ENCODE measurements at regions not wholly inside any gene's neighbourhood (a gene's known extent, or its start where the extent isn't known, plus 50 kb on each side); places are given as distances from the start of the nearest gene placed in this dataset.
A peak's percentile ranks its signal among the peaks of the same experiment; 100 is the strongest.

DNA sequence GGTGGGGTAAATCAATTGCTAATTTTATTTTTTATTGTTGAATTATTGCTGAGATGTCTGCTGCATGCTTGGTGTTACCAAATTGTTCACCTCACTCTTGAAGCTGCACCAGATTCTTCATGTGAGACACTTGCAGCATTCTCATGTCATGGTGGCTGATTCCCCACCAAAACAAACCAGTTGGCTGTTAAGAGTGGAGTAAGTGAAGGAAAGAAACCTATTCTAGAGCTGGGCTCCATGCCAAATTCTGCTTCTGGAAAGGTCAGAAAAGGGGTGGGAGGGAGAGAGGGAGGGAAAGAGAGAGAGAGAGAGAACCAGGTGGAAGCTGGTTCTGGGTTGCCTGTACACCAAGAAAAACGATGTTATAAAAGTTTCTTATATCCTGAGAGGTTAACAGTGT, 317.5 kb upstream of the THRB start:
- no peak for DNase-seq (ENCODE audit: low read depth)
- H3K4me3 ChIP-seq (ENCODE audit: low read depth, low read length): no peak overlapping the region

DNA sequence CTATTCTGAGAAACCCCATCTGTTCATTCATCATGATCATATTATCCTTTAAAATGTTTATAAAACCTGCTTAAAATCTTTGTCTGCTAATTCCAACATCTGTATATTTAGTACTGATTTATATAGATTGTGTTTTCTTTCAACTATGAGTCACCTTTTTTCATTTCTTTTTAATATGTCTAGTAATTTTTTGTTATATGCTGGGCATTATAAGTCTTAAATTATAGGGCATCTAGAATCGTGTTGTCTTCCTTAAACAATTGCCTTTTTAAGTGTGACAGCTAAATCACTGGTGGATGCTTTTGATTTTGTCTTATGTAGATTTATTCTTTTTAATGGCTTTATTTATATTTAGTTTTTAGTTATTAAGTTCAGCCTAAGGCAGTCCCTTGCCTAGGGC, 323.4 kb upstream of the THRB start:
- no peak overlapping the region for H3K4me3 ChIP-seq (ENCODE audit: low read depth, low read length)

DNA sequence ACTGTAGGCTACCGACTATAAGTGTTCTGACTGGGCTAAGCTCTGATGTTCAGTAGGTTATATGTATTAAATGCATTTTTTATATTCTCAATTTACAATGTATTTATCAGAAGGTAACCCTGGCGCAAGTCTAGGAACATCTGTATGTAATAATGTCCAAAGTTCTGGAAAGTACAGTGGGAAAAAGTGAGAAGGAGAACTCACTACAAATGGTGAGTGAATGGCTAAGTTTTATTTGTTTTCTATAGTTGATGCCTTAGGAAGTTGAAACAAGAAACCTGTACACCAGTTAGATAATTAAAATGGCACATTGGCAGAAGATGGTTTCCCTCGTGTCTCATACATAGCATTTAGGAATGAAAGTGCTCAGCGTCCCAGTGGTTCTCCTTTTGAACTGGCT, 333.4 kb upstream of the THRB start:
- no peak for DNase-seq (ENCODE audit: low read depth)
- no peak overlapping the region for H3K4me3 ChIP-seq (ENCODE audit: low read depth, low read length)

More for the DNA sequence above, 323.4 kb upstream of the THRB start:
- DNase-seq (ENCODE audit: low read depth): no peak

DNA sequence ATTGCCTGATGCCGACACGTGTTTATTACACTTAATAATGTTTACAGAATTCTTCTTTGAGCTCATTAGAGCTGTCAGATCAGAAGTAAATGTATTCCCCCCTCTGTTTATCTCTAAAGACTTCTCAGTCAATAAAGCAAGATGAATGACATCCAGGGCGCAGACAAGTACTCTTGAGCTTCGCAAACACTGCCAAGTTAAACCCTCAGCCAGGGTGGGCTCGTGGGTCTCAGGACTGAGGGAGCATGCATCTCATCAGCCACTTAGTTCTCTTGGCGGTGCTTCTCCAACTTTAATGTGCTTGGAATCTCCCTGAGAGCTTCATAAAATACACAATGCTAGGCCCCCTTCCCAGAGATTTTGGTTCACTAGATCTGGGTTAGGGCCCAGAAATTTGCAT, 333.9 kb upstream of the THRB start:
- DNase-seq (ENCODE audit: low read depth): no peak

DNA sequence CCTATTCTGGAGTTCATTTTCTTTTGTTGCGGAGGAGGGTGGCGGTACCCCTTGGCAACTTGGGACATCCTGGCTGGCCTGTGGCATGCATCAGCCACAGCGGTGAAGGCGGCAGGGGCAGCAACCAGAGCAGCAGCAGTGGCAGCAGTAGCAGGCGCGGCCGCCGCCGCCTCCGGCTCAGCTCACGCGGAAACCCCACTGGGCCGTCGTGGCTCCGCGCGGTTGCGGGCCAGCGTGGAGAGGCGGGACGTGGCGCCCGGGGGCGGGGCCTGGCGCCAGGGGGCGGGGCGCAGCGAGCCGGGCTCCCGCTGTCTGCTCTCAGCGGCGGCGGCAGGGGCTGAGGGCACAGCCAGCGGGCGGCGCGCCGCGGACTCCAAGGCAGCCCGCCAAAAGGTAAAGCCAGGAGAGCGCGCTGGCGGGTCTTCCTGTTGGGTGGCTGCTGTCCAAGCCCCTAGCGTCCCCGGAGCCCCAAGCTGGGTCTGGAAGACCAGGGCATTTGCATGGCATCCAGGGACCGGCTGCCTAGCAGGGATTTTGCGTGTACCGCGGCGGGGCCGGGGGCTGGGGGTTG, 334.4 kb upstream of the THRB start:
- DNase-seq (ENCODE audit: low read depth): no peak
- peak overlapping the region; percentile 17 for H3K4me3 ChIP-seq (ENCODE audit: low read depth, low read length)

More for the DNA sequence above, 333.9 kb upstream of the THRB start:
- H3K4me3 ChIP-seq (ENCODE audit: low read depth, low read length): no peak overlapping the region

DNA sequence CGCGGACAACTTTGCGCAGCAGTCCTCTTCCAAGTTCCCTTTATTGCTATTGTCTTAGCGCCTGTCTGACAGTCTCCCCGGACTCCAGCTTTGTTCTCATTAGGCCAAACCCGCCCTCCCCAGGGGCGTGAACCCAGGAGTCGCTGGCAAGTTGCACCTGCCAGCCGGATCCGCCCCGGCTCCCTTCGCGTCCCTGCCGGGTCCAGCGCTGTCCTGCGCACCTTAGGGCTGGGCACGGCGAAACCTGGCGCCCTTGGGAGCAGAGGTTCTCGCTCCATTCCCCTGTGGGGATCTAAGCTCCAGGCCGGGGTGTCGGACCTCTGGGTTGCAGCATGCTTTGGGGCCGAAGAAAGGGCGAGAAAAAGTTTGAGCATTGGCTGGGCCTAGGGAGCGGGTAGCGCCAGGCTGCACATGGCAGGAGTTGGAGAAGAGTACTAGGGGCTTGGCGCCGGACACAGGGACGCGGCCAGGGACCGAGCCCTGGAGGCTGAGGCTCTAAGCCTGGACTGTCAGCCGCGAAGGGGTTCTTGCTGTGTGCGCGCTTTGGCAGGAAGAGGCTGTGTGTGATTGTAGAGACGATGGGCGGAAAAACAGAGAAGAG, 335.1 kb upstream of the THRB start:
- DNase-seq (ENCODE audit: low read depth): no peak
- H3K4me3 ChIP-seq (ENCODE audit: low read depth, low read length): no peak overlapping the region

DNA sequence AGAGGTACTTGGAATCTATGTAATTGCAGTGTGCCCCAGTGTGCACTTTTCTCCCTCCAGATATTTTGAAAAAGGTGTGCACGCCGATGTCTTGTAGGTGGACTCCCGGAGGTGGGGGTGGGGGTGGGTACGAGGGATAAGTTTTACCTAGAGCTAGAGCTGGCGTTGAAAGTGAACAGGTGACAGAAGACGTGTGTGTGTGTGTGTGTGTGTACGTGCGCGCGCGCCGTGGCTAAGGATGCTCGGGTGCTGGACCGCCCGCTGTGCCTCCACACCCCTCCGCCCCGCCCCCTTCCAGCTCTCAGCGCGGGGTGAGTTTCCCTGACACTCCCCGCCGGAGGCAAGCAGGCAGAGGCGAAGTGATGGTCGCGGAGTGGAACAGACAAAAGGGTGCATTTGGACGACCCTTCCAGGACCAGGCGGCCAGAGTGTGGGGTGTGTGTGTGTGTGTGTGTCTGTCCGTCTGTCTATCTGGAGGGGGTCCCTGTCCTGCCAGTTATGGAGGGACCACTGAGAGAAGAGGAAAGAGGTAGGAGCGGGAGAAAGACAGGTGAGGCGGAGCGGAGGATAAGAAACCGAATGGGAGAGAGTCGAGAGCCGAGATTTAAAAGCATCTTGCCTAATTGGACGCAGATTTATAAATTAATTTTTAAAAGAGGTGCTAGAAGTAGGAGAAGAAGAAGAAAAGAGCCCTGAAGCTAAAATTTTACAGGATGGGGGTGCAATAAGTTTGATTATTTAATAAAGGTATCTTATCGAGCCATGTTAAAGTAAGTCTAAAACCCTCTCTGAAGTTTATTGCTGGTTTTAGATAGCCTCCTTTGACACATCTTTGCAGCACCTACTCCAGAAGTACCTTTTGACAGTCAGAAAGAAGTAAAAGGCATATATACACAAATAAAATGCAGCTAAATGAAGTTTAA, 335.8 kb upstream of the THRB start:
- no peak overlapping the region for H3K4me3 ChIP-seq (ENCODE audit: low read depth, low read length)
- no peak for DNase-seq (ENCODE audit: low read depth)

DNA sequence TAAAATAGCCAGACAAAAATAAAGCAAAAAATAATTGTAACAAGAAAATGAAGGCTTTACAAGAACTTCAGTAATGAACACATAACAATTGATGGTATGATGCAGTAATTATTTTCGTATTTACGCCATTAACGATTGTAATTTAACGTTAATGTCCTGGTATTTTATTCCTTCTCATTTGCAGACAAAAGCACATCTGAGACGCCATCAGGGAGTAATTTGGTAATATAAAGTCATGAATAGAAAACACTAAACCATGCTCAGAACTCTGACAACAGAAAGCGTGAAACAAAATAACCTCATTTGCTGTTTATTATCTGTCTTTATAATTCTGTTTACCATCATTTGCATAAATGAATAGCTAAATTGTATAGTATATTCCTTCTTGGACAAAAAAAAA, 336.6 kb upstream of the THRB start:
- no peak overlapping the region for H3K4me3 ChIP-seq (ENCODE audit: low read depth, low read length)
- DNase-seq (ENCODE audit: low read depth): no peak

DNA sequence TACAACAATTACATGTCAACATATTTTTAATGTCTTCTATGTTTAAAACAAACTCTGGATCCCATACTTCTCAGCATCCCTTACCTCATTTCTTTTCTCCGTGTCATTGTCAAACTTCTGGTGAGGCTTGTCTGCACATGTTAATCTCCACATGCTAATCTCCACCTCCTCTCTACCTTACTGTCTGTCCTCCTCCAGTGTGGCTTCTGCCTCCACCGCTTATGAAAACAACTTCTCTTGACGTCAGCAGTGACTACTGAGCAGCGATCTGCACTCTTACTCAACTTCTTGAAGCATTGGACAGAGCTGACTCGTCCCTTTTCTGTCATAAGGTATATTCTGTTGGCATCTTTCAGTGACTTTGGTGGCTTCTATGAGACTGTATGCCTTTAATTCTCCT, 338.2 kb upstream of the THRB start:
- H3K4me3 ChIP-seq (ENCODE audit: low read depth, low read length): no peak overlapping the region
- DNase-seq (ENCODE audit: low read depth): no peak

DNA sequence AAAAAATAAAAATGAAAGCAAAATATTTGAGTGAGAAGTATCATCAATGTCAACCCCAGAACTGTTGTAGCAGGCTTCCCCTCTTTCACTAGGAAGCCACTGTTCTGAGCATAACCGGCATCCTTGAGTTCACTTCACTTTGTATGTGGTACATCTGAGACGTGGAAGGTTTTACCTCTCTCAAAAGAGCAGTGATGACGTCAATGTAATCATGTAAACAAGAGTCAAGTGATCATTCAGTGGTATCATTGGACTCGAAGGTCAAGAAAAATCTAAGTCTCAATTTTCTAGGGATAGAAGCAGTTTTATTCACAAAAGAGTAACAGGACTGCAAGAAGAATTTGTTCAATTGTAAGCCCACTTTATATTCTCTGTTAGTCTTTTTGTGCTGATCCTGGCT, 339.8 kb upstream of the THRB start:
- no peak for DNase-seq (ENCODE audit: low read depth)
- no peak overlapping the region for H3K4me3 ChIP-seq (ENCODE audit: low read depth, low read length)

DNA sequence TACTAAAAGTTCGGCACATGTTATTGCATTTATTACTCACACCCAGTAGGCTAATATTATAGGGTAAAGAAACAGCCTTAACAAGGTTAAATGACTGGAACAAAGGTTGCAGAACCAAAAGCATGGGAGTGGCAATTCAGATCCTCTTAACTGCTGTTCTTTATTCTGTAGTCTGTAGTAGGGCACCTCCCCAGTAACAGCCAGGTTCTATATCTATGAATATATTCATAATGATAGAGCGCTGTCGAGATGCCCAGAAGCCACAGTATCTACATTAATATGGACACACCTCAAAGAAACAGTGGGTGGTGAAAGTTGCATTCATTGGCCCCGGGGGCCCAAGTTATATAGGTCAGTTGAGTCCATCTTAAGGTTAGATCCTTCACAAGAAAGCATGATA, 340.9 kb upstream of the THRB start:
- DNase-seq (ENCODE audit: low read depth): no peak
- H3K4me3 ChIP-seq (ENCODE audit: low read depth, low read length): no peak overlapping the region

DNA sequence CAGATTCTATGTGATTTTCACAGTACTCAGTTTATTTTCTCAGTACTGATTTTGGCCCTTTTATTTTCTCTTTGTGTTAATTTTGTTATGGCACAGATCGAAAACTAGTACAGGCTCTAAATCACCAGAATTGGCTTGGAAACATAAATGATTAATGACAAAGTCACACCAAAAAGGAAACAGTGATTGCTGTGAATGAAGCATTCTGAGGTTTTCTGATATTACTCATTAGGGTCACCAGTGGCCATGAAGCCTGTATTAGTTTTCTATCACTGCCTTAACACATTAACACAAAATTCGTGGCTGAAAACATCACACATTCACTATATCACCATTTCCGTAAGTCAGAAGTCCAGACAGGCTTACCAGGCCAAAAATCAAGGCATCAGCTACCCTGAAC, 343.0 kb upstream of the THRB start:
- no peak overlapping the region for H3K4me3 ChIP-seq (ENCODE audit: low read depth, low read length)
- no peak for DNase-seq (ENCODE audit: low read depth)

DNA sequence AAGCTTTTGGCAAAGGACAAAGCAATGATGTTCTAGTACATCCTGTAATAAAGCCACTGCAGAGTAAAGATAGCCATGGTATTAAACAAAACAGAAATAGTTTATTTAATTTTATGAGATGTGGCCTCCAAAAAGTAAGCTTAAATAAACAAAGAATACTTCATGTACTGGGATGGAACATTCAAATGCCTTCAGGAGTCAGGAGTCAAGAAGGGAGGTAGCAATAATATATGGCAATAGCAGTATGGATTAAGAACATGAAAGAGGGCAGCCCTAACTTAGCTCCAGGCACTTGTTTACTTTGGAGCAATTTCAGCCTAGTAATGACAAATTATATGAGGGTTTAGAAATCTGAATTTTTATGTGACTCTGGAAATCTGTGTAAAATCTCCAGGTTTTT, 343.9 kb upstream of the THRB start:
- no peak for DNase-seq (ENCODE audit: low read depth)
- H3K4me3 ChIP-seq (ENCODE audit: low read depth, low read length): no peak overlapping the region

DNA sequence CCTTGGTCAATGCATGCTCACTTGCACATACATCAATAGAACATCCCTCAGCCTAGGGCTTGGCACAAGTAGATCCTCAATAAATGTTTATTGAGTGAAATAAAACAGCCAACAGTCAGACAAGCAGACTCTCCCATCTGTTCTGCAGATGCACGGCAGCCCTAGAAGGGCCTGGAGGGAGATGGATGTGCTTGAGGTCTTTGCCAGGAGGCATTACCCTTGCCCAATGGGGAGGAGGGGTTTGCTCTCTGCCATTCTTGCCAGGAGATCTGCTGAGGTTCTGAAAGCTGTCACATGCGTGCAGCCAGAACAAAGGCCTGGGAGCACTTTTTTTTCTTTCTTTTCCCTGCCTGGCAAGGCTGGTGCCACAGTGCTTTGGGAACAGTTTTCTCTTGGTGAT, 349.3 kb upstream of the THRB start:
- DNase-seq (ENCODE audit: low read depth): no peak
- H3K4me3 ChIP-seq (ENCODE audit: low read depth, low read length): no peak overlapping the region

DNA sequence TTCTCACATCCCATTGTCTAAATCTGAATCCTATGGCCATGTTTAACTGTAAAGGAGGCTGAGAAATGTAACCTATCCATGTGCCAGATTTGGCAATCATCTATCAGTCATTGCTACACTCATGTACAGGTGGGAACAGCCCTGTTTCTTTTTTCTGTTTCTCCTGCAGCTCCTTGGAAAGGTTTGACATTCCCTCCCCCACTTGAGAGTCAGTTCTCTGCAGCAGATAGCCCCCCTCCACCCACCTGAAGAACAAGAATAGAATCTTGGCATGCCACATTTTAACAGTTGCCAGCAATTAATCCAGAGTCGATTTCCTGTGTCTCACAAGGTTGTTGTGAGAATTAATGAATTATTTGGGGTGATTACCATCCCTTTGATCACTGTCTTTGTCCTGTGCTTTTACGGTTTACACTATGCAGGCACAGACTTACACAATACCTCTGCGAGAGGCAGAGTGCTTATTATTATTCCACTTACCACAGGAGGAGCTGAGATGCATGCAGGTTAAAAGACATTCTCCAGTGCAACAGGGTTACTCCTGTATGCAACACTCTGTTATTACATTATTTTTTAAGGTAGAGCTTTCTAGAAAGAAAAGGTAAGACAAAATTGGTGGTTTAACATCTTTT, 351.0 kb upstream of the THRB start:
- no peak overlapping the region for H3K4me3 ChIP-seq (ENCODE audit: low read depth, low read length)
- DNase-seq (ENCODE audit: low read depth): no peak

DNA sequence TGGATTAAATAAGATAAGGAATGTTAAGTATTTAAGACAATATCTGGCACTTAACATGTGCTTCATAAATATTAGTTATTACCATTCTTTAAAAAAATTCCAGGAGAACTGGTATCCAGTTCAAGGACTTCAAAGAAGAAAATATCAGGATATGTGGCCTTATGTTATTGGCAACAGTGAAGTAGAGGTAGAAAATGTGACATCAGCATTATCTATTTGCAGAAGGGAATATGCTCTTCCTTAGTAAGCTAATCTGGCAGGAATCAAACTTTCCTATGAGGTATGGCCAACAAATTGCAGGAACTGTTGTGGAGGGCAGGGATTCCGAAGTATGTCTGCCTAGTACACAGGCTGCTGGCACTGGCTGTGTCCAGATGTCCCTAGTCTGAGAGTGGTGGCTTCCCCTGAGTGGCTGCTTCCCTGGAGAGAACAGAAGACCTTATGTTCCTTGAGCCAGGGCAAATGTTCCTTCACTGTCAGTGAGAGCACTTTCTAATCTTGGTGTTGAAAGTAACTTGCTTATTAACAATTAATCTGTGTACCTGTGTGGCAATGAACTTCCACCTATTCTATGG, 351.7 kb upstream of the THRB start:
- DNase-seq (ENCODE audit: low read depth): no peak

DNA sequence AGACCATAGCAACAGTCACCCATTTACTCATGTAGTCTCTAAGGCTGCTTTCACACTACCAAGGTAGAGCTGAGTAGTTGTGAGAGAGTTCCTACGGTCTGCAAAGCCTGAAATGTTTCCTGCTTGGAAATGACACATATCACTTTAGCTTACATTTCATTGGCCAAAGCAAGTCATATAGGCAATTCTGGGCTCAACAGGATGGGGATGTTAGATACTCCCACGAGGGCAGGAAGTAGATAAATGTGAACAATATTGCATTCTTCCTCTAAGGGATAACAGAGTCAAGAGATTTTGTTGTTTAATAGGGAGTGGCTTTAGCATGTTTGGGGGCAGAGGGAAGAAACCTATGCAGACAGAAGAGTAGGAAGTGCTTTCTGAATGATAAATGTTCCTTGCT, 355.6 kb upstream of the THRB start:
- H3K4me3 ChIP-seq (ENCODE audit: low read depth, low read length): no peak overlapping the region

More for the DNA sequence above, 351.7 kb upstream of the THRB start:
- H3K4me3 ChIP-seq (ENCODE audit: low read depth, low read length): no peak overlapping the region

DNA sequence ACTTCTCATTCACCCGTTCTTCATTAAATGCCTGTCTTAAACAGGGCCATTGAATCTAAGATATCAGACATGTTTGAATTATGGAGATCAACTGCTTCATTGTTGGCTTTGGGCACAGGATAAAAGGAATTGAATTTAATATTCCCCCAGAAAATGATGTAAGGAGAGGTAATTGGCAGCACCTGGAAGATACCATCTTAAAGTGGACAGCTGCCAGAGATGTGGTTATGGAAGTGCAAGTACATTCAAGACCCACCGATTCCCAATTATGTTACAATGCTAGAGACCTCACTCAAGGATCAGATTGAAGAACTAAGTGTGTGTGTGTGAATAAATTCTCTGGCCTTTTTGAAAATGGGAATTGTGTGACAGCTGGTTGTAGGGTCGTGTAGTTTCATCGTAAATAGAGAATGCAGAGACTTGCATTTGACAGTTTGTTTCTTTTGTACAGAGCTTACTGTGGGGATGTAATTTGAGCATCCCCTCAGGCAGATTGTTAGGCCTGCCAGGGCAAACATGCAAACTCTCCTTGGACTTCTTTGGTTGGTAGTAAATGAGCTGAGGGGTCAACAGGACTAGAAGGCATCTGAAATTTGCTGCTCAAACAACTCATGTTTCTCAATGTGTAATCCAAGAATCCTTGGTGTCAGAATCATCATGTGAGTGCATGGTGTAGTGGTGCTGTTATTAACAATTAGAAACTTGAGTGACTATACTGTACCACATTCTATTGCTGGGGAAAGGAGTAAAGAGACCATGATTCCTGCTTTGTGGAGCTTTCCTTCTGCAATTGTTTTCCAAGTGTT, 359.2 kb upstream of the THRB start:
- no peak for DNase-seq (ENCODE audit: low read depth)
- H3K4me3 ChIP-seq (ENCODE audit: low read depth, low read length): no peak overlapping the region

More for the DNA sequence above, 355.6 kb upstream of the THRB start:
- DNase-seq (ENCODE audit: low read depth): no peak

DNA sequence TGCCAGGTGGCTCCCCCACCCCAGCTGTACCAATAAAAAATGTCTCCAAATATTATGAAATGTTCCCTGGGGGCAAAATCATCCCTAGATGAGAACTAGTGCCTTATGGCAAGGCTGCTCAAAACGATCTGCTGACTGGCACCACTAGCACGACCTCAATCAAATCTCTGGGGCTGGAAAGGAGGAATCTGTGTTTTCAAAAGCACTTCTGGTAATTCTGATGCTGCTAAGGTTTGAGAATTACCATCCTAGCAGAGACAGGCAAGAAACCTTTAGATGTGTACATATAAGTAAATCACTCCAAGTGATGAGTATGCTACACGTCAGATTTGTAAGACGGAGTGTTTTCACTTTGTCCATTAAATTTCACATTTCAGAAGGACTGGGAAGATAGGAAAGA, 360.1 kb upstream of the THRB start:
- DNase-seq (ENCODE audit: low read depth): no peak
- no peak overlapping the region for H3K4me3 ChIP-seq (ENCODE audit: low read depth, low read length)
